HG02884 (cell line): ENCODE measurements at regions not wholly inside any gene's neighbourhood (a gene's known extent, or its start where the extent isn't known, plus 50 kb on each side); places are given as distances from the start of the nearest gene placed in this dataset.

Experiments used
- ATAC-seq: cut with Tn5 transposase; IDR thresholded peaks from one replicate; pipeline ENCODE4 v1.9.1; 2021; ENCODE audit warnings: mild to moderate bottlenecking, moderate library complexity; ENCODE audit not compliant: unreplicated experiment

DNA sequence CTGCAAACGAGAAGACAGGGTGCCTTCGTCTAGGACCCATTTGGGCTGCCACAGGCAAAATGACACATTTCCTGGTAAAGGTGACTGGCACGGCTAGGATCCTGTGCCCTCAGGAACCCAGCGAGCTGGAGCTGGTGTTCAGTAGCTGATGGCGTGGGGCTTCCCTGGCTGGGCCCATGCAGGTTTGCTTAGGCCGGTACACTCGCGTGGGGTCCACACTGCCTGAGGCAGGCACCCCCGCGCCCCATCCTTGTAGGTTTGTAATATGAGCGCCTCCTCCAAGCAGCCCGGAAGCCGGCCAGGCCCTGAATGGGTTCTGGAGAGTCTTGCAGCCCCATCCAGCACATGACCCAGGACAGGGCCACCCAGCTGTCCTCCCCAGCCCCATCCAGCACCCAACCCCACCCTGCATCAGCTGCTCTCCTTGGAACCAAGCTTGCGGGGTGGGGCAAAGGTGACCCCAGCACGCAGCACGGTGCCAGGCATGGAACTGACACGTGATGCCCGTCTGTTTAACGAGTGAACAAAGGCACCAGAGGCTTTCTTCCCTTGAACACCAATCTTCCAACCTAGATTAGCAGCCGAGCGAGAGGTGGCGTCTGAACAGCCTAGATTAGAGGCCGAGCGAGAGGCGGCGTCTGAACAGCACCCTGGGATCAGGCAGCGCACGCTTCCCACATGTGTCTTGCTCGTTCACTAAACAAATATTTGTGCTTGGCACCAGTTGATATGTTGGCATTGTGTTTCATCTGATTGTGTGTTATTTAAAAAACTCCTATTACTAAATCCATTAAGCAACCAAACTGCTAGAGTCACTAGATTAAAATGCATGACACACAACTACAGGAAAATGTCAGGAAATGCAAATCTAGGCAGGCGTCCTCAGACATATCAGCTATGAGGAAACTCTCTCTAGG lies 112.1 kb downstream of the DLL1 start:
- no peak for ATAC-seq

DNA sequence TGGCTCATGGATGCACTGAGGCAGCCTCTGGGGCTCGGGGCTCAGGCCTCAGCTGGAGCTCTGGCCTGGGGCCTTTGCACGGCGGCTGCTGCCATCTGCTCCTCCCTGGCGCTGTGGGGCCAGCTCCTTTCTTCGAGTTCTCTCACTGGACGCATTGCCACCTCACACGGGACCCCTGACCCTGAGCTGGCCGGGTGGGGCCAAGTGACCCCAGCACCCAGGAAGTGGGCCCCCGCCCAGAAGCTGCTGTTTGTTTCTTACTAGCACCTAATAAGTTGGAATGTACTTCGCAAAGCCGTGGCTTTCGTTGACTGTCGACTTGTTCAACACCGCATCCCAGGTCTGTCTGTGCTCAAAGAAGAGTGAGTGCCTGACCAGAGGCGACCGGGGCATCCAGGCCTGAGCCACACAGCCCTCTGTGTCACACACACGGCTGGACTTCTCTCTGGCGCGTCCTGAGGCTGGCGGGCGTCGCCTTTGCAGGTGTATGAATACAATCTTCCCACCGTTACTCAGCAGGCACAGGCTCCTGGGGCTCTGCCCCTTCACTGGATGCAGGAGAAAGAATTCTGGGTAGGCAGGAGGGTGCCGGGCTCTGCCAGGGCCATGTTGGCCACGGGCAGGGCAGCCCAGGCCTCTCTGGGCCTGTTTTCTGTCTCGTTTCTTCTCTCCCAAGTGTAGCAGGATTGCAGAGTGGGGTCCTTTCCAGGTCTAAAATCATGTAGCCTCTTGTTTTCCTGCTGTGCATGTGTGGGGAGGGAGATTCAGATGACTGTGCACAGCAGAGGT lies 112.9 kb downstream of the DLL1 start:
- no peak for ATAC-seq

DNA sequence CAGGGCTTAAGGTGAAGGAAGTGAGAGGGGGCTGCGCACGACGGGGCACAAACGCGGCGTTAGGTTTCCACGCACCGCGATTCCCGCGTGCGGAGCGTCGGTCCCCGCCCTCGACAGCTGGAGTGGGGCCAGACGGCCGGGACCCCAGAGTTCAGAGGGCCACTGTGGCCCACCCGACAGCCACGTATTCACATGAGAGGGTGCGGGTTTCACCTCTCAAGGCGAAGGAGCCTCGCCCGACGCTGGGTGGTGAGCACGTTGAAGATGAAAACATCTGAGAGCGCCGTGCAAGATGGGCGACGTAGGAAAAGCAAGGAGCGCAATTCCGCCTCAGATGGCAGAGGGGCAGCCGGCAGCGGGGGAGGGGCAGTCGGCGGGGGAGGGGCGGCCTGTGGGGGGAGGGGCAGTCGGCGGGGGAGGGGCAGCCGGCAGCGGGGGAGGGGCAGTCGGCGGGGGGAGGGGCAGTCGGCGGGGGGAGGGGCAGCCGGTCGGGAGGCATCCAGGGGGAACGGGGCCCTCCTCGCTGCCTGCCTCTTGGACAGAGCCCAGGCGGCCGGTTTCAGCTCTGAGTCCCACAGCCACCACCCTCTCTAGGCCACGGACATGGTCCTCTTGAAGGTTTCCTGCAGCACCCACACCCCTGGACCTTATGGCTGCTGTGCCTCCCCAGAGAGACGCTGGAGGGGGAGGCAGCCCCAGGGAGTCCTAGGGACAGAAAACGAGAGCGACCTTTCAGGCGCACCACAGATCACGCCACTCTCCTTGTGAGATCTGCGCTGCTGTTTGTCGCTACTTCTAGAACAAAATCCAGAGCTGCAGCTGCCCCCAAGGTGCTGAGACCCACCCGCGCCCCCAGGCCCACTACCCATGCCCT lies 113.7 kb downstream of the DLL1 start:
- no peak for ATAC-seq

DNA sequence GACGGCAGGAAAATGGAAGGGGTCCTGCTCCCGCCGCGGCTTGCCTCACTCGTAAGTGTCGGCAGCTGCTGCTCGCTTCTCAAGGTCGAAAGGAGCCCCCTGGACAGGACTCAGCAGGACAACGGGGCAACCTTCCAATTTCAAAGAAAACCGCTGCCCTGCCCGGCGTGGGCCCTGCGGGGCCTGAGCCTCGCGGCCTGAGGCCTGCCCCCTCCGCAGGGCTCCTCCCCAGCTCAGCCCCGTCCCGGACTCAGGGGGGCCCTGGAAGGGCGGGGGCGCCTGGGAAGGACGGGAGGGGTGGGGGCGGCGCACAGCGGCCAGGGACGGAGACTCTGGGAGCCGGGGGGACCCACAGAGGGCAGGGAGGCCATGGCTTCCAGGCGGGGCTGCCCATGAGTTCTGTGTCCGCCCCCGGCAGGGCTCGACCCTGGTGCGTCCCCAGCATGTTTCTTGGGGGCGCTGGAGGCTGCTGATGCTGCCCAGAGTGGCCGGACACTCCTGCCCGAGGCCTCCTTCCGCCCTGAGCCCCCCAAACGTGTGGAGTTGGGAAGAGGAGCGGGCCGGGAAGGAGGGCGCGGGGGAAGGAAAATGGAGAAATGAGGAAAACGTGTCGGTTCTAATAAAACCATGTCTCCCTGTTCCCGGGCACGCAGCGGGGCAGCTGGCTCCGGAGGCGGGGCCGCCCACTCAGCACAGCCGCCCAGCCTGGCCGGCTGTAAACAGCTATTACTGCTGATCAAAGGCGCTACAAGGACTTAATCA lies 114.6 kb downstream of the DLL1 start:
- no peak for ATAC-seq

DNA sequence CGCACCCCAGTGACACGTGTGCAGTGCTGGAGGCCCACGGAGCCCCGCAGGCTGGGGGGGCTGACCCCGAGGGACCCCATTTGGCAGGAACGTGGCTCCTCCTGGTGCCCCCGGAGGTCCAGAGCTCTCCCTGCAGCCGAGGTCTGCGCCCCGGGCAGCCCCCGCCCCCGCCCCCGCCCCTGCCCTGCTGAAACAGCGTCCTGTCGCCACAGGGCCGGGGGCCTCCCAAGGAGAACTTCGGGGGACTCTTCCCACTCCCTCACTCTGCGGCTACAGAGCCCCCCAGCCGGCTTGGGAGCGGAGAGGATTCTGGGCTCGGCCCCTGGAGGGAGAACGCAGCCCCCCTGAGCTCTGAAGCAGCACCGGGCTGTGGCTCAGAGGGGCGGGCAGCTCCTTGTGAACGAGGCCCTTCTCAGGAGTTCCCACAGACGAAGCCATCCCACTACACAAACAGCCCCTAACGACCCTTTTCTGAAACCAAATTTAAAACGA lies 115.2 kb downstream of the DLL1 start:
- no peak for ATAC-seq

DNA sequence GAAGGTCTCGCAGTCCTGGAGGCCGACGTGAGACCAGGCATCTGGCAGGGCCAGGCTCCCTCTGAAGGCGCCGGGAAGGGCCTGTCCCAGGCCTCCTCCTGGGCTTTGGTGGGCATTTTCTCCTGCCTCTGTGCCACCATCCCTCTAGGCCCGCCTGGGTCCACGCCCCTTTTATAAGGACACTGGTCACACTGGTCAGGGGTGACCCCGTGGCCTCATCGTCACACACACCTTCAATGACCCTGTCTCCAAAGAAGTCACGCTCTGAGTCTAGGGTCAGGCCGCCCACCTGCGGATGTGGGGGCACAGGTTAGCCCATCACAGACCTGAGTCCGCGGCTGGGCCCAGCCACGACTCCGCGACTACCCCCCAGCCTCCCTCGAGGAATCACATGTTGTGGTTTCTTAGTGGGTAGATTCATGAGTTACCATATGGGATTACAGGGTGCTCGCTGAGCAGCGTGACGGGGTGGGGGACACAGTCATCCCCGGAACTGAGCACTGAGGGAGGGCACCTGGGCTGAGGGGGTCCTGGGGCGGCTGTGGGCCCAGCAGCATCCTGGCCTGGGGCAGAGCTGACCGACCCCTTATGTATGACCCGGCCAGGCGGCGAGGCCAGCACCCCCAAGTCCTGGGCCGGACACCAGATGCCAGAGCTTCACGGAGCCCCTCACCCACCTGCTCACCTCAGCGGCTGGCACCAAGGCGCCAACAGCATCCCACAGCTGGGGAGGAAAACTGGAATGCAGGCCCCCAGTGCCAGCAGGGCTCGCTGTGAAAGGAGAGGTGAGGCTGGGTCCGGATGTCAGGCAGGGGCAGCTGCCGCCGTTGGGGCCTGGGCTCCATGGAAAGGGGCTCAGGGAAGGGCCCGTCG lies 115.9 kb downstream of the DLL1 start:
- no peak for ATAC-seq

DNA sequence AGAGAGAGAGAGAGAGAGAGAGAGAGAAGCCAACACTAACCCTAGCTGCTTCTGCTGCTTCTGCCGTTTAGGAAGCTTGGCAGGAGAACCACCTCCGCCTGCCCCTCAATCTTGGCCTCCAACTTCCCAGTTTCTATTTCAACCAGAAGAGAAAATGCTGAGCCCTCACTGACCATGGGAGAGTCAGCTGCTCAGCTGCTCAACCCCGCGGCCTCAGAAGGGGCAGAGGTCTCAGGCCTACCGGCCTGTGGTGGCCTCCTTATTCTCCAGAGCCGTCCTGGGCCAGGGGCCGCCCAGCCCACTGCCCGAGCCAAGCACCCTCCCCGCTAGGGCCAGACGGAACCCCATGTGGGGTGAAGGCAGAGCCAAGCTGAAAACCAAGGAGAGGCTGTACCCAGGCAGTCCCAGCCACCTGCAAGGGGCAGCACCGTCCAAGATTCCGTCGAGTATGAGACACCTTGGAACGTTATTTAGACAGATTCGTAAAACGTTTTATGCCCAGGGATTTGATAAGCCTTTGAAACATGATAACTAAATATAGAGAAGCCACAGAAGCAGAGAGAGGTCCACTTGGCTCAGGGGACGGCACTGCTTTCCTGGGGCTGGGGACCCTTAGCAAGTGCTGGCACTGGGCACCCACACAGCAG lies 116.6 kb downstream of the DLL1 start:
- no peak for ATAC-seq

DNA sequence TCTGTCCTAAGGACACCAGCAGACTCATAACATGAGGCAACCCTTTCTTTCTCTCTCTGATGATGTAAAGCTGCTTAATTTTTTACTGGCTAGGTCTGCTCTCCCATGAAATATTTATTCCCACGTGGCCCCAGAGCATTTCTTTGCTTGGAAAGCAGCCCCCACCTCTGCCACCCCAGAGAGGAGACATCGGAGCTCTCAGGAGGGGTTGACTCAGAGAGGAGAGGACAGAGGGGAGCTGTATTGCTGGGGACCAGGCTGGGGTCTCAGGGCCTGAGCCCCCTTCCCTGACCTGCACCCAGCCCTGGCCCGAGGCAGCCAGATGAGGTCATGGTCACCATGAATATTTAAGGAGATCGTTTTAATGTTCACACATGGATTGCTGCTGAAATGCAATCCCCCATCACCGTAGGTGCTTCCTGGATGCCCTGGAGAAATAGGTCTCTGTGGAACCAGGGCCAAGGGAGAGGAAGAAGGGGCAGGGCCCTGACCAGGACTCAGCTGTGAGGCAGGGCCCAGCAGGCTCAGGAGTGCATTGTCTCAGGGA lies 117.5 kb downstream of the DLL1 start:
- ATAC-seq: no peak

DNA sequence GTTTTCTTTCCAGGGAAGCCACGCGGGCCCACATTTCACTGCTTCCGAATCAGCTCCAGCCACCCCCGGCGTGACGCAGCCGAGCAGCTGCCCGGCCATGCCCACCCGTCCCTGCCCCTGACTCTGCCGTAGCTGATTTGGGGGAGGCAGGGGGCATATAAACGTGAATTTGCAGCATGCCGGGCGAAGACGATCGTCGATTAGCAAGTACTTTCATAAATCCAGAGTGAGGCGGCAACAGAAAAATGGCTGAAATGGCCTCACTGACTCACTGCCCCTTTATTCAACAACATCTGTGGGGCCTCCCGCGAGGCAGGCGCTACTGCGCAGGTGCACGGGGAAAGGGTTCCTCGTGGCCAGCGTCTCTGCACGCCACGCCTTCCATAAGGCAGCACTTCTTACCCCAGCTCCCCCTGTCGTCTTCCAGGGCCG lies 118.0 kb downstream of the DLL1 start:
- no peak for ATAC-seq

DNA sequence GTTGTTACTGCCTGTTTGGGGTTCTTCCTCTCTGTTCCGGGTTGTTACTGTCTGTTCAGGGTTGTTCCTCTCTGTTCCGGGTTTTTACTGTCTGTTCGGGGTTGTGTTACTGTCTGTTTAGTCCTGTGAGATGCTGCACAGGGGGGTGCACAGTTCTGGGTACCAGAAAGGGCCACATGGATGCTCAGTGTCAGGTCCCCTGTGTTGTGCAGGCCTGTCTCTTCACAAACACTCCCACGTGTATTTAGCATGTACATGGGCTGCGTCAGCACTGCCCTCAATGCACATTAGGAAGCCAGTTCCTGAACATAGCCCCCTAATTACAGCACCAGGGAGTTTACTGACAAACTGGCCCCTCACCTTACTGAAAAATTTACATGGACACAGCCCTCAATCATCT lies 118.5 kb downstream of the DLL1 start:
- no peak for ATAC-seq

DNA sequence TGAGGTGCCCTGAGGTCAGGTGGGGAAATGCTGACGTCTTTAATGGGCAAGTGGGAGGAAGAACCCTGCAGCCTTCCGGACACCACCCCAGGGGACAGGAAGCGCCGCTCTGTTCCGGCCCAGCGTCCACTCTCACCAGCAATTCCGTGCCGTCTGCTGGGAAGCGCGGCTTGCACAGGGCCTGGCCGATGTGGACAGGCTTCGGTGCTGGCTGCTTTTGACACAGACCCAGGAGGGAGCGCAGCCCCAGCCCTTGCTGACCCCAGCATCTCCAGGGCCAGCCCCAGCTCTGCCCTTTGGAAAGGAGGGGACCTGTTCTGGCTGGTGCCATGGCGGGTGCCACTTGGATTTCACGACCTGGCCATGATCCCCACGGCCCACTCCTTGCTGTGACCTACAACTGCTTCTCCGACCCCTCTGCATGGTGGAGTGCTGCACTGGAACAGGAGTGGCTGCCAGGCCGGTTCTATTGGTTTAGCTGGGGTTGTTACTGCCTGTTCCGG lies 123.2 kb downstream of the DLL1 start:
- ATAC-seq: no peak

DNA sequence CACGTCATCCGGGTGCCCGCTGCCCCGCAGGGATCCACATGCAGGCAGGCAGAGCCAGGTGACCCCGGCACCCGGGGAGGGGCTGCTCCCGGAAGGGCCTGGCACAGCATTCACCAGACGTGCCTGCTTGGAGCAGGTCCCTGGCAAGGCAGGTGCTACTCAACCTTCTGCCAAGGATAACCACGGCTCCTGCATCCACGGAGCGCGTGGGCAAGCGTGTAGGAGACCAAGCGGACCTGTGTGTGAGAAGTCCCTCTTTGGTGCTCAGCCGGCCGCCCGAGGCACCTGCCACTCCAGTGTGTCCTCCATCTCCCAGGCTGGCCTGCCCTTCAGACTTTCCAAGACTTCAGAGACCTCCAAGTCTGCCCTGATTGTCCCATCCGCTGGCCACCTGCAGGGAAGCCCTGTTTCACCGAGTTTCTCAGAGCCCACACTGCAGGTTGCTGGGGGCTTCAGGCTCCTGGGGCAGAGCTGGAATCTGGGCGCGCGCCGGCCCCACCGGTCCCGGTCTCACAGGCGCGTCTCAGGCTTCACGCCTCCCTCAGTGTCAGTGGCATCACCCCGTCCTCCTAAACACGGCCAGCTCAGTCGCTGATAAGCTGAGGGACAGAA lies 124.3 kb downstream of the DLL1 start:
- no peak for ATAC-seq

DNA sequence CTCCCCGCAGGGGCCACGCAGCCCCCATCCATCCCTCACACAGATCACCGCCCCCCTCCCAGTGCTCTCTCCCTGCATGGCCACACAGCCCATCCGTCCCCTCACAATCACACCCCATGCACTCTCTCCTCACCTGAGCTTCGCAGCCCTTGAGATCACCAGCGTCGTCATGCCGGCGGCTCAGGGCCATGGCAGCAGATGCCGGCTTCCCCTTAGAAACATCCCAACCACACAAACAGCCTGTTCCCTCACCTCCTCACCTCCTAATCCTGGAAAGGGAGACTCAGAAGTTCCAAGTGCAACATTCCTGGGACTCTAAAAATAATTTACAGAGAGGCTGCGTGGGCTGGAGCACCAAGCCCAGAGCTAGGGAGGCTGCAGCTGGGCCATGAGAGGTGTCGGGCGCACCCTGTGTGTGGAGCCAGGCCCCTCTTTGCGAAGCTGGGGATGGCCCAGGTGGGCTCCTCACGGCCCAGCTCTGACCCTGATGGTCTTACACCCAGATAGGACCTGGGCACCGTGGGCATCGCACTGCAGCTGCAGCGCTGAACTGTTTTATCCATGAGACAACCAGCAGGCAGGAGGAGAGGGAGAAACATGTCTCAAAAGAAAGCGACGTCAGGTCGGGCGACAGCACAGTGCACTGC lies 125.3 kb downstream of the DLL1 start:
- no peak for ATAC-seq

DNA sequence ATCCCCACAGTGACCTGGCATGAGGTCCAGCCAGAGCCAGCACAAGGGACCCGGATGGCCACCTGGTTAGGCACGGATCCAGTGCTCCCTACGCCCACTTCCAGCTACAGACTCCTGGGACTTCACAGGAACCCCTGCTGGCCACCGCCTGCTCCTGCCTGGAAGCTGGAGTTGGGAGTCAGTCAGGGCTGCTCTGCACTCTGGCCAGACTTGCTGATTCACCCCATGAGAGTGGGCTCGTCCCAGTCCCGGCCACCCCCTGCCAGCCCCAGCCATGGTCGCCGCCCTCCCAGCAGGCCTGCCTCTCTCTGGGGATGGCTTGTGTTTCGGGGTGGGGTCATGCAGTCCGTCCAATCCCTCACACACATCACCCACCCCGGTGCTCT lies 125.8 kb downstream of the DLL1 start:
- ATAC-seq: no peak

DNA sequence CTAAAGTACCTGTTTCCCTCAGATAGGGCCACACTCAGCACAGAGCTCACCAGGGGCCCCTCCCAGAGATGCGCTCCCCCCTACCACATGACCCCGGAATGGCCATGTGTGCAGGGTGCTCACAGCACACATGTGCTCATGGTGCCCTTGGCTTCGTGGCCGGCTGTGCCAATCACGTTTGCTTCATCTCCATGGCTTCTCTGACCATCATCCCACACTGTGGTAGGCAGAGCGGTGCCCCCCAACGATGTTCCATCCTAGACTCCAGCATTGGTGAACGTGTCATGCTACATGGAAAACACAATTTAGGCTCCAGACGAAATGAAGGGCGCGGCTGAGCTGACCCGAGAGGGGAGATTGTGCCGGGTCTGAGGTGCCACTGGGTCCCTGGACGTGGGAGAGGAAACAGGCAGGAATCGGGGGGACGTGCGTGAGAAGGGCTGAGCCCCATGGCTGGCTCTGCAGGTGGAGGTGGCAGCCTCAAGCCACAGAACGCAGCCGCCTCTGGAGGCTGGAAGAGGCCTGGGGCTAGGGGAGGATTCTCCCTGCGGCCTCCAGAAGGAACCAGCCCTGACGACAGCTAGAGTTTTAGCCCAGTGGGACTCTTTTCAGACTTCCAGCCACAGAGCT lies 126.5 kb downstream of the DLL1 start:
- no peak for ATAC-seq

DNA sequence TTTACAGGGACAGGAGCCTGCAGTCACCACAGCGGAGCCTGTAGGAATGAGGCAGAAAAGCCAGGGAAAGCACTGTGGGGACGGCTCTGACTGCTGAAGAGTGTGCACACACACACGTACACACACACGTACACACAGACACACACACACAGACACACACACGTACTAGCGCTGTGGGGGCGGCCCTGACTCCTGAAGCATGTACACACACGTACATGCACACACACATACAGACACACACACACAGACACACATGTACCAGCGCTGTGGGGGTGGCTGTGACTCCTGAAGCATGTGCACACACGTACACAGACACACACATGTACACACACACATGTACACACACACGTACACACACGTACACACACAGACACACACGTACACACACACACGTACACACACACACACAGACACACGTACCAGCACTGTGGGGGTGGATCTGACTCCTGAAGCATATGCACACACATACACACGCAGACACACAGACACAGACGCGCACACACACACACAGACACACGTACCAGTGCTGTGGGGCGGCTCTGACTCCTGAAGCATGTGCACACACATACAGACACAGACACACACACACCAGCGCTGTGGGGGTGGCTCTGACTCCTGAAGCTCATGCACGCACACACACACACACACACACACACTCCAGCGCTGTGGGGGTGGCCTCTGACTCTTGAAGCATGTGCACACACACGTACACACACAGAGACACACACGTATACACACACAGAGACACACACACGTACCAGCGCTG lies 127.3 kb downstream of the DLL1 start:
- ATAC-seq: no peak
